Colon (tissue), 2 donors: ENCODE measurements at regions not wholly inside any gene's neighbourhood (a gene's known extent, or its start where the extent isn't known, plus 50 kb on each side); places are given as distances from the start of the nearest gene placed in this dataset.

Experiments
- FAIRE-seq: peaks from 2 replicates; lab custom pipeline; 2012; peaks lifted over from hg19 to GRCh38; lab: Jason Lieb, UNC
- donor health status: control.
- donor health status: control.

DNA sequence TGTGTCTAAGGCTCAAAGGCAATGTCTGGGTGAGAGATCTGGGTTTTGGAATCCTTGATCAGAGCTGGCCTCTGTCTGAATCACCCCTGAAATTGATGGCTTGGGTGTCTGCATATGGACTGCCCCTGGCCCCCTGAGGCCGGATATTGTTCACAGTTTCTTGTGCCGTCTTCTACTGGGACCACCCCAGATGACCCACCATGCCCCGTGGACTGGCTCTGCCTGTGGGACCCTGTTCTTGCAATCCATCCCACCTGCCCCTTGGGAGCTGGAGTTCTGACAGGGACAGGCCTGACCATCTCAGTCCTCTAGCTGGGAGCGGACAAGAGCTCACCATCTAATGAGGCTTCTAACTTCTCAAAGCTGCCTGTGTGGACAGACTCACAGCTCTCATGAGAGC lies 119.9 kb downstream of the FAM43A start:
- FAIRE-seq, result no peak

DNA sequence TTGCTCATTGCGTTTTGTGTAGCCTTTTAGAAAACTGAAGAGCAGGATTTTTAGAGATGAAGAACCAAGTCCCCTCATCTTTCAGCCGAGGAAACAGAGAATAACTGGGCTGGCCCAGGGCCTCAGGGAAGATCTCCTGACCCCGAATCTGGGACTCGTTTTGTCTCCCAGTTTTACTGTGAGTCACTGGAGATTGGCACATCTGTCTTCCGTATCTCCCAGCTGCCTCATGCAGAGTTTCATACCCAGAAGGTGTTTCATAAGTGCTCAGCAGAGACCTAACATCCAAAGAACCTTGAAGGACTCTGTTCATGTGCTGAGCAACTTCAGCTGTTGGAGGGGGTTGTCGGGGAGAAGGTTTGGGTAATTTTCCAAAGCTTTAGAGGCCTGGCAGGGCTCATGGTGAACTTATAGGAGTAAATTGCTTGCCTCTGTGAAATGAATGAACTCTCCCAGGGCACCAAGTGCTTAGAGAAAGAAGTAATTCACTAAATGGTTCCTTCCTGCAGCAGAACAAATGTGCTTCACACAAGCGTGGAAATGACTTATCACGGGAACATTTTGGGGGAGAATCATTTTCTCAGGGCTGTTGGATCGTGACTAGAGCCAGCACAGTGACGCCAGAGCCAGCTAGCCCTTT lies 121.4 kb downstream of the FAM43A start:
- no peak for FAIRE-seq

DNA sequence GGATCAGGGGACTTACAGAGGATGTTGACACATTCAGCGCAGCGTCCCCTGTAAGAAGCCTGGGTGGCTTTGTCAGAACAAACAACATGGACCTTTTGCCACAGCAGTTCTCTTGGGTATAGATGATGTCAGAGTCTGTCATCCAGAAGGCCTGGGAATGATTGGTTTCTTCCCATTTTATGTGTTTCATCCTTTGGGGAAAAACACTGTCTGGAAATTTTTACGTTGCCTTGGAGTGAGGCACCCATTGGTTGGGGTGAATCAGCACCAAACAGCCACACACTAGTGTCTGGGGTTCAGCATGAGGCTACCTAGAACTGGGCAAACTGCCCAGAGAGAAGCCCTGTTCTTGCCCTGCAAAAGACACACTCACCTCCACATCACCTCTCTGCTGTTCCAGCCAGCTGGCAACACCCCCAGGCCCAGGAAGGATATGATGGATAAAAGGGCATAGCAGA lies 123.0 kb downstream of the FAM43A start:
- FAIRE-seq, result no peak

GRCh38 chr3:194809382-194809781 lies 123.7 kb downstream of the FAM43A start:
- no peak for FAIRE-seq

DNA sequence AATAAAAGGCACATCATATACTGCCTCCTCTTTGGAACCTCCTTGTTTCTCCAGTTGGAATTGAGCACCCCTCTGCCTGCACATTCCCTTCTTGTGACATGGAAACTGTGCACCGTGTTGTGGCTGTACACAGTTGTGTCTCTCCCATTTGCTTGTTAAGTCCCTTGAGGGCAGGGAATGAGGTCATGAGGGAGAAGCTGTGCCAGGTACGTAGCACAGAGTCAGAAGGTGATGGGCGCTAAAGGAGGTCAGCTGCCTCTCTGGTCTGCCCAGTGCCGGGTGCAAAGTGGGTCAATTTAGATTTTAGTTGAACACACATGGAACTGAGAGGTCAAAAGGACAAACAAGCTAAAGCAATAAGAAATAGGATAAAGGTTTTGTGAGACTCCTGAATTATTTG lies 124.4 kb downstream of the FAM43A start:
- no peak for FAIRE-seq

- no peak for FAIRE-seq
Measured at GRCh38 chr3:194811118-194811517, 125.4 kb downstream of the FAM43A start.

DNA sequence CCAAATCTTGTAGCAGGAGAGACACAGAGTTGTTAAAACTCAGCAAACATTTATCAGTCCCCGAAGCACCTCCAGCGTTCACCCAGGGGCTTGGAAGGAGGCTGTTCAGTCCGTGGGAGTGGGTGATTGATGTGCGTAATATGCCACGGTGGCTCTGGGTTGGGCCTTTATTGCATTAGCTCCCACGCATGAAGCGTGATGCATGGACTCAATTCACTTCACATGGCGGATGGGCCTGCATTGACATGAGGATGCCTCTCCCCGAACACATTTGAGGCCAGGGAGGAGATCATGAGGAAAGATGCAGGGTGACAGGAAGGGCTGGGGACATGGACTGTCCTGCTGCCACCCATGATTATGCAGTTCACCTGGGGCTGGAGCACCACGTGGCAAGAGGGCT lies 126.5 kb downstream of the FAM43A start:
- FAIRE-seq, result no peak

- no peak for FAIRE-seq
Measured at GRCh38 chr3:194814878-194815357, 129.2 kb downstream of the FAM43A start.

- FAIRE-seq, result no peak
Measured at GRCh38 chr3:194816748-194817591, 131.3 kb downstream of the FAM43A start.

GRCh38 chr3:194817592-194817930 lies 131.9 kb downstream of the FAM43A start:
- FAIRE-seq, result no peak

- no peak for FAIRE-seq
Measured at GRCh38 chr3:194817936-194818335, 132.3 kb downstream of the FAM43A start.

DNA sequence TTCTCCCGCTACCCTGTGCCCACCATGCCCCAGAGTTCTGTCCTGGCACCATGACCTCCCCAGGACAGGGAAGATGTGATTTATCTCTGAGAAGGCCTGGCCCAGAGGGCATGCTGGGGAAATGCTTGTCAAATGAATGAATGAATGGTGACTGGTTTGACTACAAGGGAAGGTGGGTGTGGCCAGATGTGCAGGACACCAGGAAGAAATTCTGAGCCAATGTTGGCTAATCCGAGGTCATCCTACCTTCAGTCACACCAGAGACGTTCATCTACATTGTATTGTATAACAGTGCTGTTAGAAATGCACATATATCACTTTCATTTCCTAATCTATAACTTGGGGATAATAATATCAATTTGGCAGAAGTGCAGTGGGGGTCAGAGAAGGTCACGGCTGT lies 138.4 kb downstream of the FAM43A start:
- no peak for FAIRE-seq

DNA sequence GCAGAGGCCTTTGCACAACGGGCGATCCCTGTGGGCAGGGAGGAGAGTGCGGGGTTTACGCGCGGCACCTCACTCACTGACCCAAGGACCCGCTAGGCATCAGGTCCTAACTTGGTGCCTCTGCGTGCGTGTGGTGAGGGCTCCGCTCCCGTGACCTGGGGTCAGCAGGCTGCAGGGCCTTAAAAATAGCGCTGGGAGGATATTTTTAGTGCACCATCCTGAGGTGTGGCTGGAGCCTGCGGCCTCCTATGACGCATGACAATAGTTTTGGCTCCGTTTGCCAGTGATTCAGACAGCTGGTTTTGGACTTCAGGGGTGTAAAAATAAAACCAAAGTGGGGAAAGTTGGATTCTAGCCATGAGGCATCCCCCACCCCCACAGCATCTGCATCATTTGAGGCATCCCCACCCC lies 139.0 kb downstream of the FAM43A start:
- no peak for FAIRE-seq

DNA sequence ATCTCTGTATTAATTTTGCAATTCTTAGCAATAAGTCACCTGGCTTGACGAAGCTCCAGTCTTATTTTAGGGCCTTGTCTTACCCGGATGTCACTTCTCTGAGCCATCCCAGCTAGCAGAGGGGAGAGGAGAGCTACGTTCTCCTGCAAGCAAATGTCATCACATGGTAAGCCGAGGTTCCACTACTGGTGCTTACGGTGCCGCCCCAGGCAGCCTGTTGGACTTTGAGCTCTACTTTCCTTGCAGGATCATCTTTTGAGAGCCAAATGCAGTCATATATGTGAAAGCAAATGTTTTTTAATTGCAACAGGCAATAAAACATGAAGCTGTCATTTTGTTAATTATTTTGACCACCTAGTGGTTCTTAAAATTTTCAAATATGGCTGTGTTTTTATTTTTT lies 140.9 kb downstream of the FAM43A start:
- no peak for FAIRE-seq

DNA sequence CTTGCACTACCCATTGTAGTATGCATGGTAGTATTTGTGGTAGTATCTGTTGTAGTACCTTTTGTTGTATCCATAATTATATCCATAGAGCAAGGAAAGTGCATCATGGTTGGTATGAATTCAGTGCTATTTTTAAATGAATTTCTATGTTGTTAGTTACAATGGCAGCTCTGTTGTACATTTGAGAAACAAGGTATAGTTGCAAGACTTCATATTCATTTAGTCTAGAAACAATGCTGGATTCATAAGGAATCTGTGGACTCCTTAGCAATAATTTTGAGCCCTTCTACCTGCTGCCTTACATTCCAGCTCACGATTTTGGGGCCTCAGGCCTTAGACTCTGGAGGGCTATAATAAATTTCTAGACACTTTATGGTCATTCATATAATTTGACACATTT lies 141.8 kb downstream of the FAM43A start:
- FAIRE-seq, result no peak

- FAIRE-seq, result no peak
Measured at GRCh38 chr3:194828116-194828515, 142.4 kb downstream of the FAM43A start.

- FAIRE-seq, result no peak
Measured at GRCh38 chr3:194828926-194829325, 143.2 kb downstream of the FAM43A start.

GRCh38 chr3:194830401-194830800 lies 144.7 kb downstream of the FAM43A start:
- FAIRE-seq, result no peak

- FAIRE-seq, result no peak
Measured at GRCh38 chr3:194830978-194831377, 145.3 kb downstream of the FAM43A start.

DNA sequence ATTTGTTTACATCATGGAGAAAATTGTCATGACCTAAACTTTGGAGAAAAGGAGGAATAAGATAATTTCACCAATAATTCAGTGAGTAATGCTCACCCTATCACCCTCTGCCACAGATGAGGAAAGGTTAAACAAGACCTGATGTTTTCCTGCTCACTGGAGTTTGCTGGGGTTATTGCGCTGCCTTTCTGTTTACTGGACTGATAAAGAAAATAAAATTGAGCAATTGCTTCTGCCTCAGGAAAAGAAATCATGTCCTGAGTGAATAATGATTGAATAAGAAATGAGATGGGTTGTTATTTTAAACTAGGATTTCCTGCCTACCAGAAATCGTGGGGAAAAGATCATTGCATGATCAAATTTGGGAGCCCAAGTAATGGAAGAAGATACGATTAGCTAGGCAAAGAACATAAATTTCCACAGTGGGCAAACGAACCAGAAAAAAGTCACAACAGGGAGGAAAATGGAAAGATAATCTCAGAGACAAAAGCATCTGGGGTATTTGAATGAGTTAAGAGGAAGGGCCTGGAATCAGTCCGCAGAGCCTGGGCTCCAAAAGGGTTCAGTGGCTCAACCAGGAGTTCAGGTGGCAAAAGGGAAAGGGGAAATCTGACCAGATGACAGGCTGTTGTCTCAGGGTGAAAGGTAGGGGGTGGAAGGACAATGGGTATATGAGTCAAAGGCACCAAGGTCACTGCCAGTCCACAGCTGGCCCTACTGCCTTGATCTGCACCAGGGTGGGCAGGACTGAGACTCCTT lies 146.8 kb downstream of the FAM43A start:
- FAIRE-seq, result no peak

DNA sequence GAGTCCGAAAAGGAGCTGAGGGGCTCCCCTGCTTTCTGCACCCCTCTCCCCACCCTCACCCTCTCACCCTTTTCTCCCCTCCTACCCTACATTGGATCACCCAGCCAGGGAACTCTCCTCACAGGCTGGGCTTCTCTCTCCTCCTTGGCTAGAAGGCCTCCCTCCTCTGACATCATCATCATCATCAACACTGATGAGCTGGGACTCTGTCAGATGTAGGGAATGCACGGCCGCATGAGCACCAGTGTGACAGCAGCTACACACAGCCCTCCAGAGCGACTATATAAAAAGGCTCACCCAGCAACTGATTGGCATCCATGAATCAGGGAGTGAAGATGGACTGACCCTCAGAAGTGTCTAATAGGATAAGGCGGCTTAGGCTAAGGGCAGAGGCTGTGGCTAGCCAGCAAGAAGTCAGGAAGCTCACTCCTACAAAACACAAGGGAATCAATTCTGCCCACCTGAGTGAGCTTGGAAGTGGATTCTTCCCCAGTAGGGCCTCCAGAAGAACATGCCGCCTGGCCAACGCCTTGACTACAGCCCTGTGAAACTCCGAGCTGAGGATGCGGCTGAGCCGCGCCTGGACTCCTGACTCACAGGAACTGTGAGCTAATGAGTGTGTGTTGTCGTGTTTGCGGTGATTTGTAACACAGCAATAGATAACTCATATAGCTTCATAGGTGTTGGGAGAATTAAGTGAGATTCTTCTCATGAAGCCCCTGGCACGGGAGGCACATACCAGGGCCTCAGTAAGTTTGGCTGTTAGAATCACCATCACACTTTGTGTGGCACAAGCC lies 147.6 kb downstream of the FAM43A start:
- FAIRE-seq, result no peak

DNA sequence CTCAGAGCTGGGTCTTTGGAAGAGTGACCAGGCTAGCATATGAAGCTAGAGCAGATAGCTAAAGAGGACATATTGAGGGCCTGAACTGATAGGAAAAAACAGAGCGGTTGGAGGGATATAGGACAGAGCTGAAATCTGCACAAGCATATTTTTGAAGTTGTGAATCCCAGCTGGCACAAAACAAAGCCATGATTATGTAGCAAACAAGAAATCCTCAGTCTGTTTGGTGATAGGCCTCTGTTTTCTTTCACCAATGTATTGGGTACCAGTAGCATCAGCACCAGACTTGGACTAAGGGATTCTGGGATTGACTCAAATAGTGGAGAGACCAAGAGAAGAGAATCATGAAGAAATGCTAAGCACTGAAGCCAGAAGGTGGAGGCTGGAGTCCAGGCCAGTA lies 151.0 kb downstream of the FAM43A start:
- no peak for FAIRE-seq
